ENCODE measurements at regions not wholly inside any gene's neighbourhood (a gene's known extent, or its start where the extent isn't known, plus 50 kb on each side); places are given as distances from the start of the nearest gene placed in this dataset.

DNA sequence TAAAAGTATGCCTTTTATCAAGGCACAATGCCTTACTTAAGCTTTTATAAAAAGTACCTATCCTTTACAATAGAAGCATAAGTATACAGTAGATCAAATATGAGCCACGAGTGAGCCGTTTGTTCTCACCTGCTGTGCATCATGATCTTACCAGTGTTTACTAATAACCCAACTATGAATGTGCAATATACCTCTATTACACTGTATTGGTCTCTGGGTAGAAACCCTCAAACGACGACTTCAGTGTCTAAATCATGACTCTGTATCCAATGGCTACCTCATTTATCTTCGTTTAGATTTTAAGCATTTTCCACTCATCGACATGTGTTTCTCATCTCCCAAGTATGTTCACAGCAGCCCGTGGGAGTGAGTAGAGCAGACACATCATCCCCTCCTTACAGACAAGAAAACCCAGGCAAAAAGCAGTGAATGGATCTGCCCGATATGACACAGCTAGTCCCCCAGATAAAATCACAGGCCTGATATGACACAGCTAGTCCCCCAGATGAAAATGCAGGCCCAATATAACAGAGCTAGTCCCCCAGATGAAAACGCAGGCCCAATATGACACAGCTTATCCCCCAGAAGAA, 279.8 kb downstream of the TNS1 start:
- DNase-seq (ENCODE audit: low read depth, low spot score) = no peak

DNA sequence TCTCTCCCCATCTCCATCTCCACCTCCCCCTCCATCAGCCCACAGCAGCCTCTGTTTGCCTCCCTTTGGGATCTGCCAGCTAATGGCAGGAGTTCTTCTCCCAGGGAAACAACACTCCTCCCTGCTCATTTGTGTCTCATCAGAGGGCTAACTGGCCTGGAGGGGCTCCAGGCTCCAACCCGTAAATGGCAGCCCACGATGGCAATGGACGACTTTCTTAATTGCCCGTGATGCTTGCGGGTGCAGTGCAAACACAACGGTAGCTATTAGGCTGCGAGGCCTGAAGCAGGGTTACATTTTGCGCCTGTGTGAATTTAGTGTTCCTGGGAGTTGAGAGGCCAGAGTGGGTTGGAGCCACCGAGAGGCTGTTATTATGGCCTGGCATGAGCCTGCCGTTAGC, 285.1 kb downstream of the TNS1 start:
- no peak for DNase-seq (ENCODE audit: low read depth, low spot score)

DNA sequence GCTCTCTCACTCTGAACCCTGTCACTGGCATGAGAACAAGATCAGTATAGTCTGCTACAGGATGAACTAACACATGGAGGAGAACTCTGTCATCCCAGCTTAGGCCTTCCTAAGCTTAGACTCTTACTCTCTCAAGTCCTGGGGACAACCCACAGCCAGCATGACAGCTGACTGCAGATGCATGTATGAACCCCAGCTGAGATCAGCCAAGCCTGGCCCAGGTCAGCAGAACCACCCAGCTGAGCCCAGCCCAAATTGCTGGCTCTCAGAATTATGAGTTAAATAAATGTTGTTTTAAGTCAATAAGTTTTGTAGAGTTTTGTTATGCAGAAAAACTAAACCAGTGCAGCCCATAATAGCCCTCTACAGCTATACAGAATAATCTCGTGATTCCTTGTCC, 287.3 kb downstream of the TNS1 start:
- no peak for DNase-seq (ENCODE audit: low read depth, low spot score)

DNA sequence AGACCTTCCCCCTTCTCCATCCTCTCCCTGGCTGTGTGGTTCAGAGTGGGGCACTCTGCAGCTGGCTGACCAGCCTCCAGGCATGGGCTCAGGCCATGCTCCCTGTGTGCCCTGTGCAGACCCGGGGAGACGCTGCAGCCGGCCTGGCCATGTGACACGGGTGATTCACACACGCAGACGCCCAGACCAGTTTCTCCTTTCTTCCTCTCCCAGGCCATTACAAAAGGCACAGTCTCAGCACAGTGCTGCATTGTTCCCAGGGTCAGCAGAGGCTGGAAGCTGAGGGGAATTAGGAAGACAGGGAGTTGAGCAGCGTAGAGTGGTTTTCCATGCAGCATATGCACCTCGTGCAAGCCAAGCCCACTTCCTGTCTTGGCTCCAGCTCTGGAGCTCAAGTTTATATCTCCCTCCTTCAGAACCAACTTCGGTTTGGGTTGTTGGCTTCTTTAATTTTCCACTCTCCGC, 288.5 kb downstream of the TNS1 start:
- no peak for DNase-seq (ENCODE audit: low read depth, low spot score)

DNA sequence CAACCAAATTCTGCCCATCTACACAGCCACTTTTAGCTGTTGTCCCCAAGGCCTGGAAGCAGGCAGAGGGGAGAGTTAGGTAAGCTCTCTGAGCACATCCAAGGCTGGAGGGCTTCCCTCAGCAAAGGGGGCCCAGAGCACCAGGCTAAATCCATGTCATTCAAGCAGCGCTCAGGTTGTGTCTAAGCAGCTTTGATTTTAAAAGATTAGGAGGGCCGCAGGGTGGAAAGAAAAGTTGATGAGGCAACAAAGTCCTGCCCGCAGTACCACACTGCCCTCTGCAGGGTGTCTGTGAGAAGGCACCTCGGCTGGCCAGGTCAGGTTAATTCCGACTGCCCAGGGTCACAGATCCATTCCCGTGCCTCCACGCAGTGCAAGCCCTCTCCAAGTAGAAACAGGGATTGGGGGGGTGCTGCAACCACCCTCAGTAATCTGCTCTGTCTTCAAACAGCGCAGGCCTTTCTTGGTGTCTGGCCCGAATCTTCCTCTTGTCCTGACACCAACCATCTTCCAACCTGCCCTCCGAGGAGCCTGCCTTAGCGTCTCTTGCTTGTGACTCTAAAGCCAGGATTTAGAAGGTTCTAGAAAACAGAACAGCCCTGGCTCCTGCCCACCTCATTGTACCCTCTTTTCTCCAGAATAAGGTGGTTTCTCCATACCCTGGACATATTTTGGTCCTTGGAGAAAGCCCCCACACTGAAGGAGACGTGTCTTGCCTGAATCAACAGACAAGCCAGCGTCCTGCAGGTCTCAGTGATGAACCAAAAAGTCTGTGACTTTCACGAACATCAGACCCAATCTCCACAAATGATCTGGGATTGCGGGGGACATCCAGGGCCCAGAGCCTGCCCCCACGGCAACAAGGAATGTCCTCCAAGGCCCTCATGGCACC, 289.2 kb downstream of the TNS1 start:
- peak; percentile 22 for DNase-seq (ENCODE audit: low read depth, low spot score)

DNA sequence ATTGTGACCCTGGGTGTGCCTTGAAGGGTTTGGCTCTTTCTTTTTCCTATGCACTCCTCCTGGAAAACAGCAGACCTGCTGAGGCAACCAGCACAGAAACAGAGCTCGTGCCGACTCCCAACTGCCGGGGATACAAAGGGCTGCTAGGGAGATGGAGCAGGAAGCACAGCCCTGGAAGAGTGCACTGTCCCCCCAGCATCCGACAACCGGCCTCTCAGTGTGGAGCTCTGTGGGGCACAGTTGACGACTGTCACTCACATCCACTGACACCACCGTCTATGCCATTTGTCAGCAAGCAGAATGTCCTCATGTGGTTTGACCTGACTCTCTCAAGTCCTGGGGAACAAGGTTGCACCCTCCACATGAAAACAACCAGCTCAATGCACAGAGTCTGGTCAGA, 290.4 kb downstream of the TNS1 start:
- DNase-seq (ENCODE audit: low read depth, low spot score) = no peak

DNA sequence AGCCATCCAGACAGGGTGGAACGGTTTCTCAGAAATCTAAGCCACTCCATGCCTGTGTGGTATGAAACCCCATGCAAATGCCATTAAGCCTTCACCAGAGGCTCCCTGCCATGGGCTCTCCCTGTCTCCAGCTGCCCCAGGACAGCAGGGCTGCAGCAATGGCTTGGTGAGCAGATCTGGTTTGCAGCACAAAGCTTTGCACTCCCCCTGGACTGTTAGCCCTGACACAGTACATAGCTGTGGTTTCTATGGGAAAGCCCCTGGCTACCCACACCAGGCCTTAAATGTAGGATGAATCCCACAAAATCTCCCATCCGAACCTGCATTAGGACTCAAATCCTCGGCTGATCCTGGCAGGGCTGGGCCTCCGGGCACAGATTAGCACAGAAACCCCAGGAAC, 291.6 kb downstream of the TNS1 start:
- DNase-seq (ENCODE audit: low read depth, low spot score) = no peak

DNA sequence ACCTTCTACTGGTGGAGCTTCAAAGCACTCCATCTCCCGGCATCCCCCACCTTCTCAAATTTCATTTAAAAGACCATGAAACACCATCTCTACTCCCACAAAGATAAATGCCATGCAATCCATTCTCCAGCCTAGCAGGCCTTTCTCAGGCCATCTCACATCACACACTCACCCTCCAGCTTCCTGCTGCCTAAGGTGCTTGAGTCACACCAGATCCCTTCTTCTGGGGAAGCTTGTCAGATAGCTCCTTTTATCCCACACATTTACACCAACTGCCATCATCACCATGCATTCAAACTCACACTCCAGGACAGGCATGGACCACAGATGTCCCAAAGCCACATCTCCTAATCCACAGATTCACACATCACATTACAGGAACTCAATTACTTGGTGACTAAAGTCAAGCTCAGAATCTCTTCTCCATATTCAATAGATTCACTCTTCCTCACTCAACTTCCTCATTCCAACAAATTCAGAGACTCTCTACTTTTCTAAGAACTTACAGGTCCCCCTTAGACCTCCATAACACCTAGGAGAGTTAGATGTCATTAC, 292.5 kb downstream of the TNS1 start:
- no peak for DNase-seq (ENCODE audit: low read depth, low spot score)

DNA sequence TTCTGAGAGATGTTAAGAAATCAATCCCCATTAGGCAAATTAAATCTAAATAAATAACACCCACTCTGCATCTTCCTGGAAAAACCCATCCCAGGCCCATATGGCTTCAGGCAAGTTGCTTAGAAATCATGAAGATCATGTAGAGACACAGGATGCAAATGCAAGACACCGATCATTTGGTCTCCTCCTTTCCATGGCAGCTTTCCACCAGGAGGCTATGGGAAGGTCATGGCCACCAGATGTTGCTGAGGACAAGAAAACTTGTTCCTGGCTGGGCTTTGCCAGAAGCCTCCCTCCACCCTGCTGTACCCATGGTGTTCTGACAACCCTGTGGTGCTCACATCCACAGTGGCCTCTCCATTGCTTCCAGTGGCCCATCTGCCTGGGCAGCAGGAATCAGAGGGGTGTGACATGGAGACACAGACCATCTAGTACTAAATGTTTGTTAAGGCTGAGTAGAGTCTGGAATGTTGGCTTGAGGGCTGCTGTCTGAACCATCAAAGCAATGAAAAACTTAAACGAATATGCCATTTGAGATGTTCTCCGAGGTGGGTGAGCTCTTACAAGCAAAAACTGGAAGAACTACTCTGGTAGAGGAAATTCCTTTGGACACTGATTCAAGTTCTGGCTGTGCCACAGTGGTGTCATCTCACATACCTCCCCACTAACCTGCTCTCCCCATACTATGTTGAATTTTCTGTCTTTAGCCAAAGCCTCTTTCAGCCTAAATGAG, 293.2 kb downstream of the TNS1 start:
- DNase-seq (ENCODE audit: low read depth, low spot score) = no peak

DNA sequence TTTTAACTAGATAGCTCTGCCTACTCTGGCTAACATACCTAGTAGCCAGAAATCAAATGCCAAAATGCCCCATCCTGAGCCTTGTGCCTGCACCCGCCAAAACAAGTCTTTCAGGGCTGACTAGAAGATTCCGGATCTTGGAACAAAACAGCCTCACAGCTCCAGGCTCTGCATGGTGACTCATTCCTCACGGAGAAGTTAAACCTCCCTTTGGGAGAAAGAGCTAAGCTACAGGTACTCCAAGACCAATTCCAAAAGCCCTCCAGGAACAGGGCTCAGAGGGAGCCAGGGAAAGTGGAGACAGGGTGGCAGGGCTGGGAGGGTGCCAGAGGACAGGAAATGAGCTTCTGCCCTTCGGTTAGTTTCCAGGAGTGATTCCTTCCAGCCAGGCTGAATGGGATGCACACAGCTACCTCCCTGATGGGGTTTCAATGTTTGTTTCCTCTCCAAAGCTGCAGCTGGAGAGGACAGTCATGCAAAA, 295.6 kb downstream of the TNS1 start:
- DNase-seq (ENCODE audit: low read depth, low spot score) = no peak

DNA sequence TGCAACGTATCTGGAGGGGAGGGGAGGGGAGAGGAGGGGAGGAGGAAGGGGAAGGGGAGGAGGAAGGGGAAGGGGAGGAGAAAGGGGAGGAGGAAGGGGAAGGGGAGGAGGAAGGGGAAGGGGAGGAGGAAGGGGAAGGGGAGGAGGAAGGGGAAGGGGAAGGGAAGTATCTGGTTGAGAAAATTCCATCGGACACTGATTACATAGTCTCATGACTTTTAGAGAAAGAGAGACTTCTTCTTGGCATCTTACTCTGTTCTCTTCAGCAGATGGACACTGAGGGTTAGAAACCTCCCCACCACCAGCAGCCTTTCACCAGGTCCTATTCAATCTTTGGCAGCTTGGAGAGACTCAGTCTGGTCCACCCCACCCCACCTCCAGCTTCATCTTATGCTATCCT, 296.3 kb downstream of the TNS1 start:
- DNase-seq (ENCODE audit: low read depth, low spot score) = no peak

DNA sequence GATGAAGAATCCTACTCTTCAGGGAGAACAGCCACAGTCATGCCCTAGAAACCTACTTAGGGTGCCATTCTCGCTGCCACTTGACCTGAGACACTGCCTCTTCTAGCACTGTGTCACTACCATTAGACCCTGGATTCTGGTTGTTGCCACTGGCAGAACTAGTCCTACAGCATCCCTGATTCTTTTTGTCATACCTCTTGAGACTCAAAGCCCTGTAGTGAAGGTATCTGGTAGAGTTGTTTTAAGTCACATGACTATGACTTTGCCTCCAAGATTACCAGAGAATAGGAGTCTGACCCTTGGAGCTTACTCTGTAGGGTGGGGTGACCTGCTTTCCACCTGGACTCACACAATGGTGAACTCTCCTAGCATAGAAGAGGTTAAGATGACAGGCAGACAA, 296.7 kb downstream of the TNS1 start:
- DNase-seq (ENCODE audit: low read depth, low spot score) = no peak

DNA sequence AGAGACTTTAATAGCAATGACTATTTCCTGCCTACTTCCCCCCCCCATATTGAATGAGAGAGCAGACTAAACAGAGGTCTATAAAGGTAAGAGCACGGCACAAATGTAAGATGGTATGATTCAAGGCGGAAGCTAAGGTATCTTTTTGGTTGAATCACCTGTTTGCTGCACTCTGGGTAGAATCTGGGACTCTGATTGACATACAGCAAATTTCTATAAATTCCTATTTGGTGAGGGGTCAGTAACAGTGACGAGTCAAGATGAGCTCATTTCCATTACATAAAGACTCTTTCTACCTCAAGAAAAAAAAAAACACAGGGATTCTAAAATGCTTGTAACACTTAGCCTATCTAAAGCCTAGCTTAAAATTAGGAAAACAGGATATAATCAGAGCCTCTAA, 297.3 kb downstream of the TNS1 start:
- no peak for DNase-seq (ENCODE audit: low read depth, low spot score)

DNA sequence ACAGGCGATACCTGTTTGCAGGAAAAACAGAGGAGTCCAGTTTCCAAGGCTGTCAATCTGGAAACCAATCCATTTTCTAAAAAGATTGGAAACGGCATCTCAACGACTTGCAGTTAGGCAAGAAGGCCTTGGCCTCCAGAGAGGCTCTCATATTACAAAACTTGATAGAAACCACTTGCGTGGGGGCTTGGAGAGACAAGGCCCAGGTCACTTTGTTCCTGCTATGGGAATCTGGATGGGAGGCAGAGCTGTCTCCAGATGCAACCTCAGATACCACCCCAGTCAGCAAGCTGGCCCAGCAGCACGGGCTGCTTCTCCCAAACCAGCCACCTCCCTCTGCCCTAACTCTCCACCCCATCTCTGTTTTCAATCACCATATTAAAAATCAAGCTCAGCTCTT, 298.8 kb downstream of the TNS1 start:
- no peak for DNase-seq (ENCODE audit: low read depth, low spot score)

DNA sequence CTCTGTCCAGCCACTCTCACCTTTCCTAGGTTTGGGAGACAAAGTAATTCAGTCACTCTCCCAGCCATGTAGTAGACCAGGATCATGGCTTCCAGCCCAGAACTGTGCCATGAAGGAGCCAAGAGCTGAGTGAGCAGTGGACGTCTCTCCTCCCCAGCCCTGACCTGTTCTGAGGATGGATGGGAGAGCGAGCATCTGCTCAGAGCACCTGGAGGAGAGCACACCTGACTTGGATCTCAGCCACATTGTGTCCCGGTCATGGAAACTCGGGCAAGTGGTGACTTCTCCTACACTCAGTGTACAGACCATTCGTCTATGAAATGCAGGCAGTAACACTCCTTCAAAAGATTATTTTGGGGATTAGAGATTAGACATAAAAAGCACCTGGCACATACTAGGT, 299.7 kb downstream of the TNS1 start:
- DNase-seq (ENCODE audit: low read depth, low spot score) = no peak

DNA sequence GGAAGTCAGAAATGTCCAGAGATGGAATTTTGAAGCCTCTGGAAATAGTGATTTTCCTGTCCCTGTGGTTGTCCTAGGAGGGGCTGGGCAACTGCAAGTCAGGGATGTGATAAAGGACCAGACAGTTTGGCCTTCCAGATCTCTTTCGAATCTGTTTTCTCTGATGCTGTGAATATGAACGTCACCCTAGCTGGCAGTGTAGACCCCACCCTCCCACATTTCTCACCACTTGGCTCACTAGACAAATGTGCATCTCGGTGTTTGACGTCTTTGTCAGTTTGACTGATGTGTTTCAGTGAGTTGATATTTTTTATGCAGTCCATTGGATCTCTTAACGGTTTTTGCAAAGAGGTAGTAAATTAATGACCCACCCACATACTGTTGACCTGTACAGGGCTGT, 301.2 kb downstream of the TNS1 start:
- DNase-seq (ENCODE audit: low read depth, low spot score) = no peak

DNA sequence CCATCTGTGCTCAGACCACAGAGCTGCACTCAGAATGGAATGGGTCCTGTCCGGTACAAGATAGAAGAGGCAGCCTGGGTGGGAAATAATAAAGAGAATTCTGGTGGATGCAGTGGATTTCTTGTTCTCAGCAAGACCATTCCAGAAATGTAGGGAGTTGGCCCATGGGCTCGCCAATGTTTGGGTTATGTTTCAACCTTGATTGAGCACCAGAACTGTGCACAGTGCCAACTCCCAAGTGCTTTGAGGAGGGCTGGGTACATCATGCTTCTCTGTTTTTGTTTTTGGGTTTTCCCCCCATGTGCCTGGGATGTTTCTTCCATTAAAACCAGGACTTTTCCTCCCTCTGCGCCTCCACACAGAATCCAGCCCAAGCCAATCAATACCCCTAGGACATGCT, 304.1 kb downstream of the TNS1 start:
- no peak for DNase-seq (ENCODE audit: low read depth, low spot score)

DNA sequence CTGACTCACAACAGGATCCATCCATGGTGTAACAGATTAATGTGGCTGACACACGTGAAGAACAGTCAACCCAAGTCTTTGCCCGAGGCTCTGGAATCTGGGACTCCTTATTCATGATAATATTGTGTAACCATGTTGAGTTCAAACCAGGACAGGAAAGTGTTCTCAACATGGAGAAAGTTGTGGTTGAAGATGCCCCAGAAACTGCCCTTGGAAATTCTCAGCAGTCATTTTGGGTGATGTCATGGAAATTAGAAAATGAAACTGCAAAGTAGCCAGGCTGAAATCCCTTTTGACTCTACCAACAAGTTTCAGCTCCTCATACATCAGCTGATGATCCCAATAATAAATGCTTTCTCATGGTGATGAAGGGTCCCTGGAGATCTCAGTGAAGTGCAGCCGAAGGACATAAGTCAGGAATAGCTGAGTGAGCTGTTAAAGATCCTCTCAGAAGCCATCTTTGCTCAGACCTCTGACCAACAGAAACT, 307.7 kb downstream of the TNS1 start:
- DNase-seq (ENCODE audit: low read depth, low spot score) = no peak

DNA sequence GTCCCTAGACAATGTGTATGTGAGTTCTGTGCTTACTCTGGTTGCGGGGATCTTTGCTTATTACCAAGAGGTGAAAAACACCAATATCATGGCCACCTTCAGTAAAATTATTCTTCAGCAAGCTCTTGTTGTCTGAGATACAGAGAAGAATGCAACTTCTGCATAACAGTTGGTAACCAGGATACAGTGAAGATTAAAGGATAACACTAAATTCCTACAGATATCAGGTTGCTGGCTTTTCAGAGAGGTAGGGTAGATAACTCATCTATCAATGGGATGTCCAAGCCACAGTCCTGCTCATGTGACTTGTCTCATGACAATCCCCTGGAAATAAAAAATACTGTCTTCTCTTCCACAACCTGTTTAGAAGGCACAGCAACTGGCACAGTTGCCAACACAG, 308.5 kb downstream of the TNS1 start:
- DNase-seq (ENCODE audit: low read depth, low spot score) = no peak

DNA sequence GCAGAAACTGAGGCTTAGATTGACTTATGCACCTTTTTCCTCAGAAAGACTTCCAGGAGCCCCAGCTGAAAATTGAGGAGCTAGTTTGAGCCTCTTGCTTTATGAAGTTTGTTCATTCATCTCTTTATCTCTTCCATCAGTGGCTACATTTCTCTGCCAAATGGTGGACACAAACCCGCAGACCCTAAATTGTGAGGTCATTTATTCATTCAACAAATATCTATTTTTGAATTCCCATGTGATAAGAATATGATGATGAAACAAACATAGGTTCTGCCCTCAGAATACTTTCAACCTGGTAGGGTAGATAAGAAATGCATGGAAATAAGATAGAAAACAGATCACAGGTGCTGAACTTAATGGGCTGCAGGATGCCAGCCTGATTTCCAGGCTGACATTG, 309.4 kb downstream of the TNS1 start:
- DNase-seq (ENCODE audit: low read depth, low spot score) = no peak

DNA sequence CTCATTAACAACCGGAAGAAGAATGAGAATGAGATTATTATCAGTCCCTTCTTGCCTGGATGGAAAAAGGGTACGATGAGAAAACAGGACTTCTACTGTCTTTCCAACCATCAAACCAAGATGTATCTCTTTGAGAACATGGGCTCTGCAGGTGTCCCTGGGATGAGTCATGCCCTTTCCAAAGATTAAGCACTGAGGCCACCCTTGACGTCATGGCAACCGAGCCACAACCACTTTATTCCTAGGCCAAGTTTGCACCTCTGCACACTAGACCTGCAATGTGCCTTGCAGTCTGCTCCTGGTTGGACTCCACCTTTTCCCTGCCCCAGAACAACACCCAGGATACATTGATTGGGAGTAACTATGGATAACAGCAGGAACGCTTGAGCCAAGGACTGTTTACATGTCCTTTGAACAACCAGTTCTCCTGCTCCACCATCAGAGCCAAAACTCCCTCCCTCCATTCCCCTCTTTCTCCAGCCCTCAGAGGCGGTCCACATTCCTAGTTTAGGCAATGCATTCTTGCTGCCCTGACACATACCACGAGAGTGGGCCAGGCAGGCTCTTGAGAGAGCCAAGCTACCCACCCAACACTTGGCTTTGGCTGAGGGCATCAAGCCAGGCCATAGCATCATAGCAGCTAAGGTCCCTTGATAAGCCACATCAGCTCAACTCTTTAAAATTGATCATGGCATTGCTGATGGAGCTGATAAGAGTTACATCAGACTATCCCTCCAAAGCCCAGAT, 310.7 kb downstream of the TNS1 start:
- DNase-seq (ENCODE audit: low read depth, low spot score) = no peak
